GM23338 (cell line): ENCODE measurements at regions not wholly inside any gene's neighbourhood (a gene's known extent, or its start where the extent isn't known, plus 50 kb on each side); places are given as distances from the start of the nearest gene placed in this dataset.

Source experiments
- ATAC-seq: fragments of 200-7000 bp; cut with Tn5 transposase; 3 replicates; pipeline ENCODE4 v1.9.1; 2020
- DNase-seq: peaks from one replicate; pipeline ENCODE4 v3.0.0-alpha.2; 2015; ENCODE audit warnings: low spot score
- H2AFZ ChIP-seq: fragments of 200-600 bp; sonication (generic); 2 replicates; pipeline ENCODE4 v1.8.0; 2016; ENCODE audit warnings: antibody characterized with exemption, mild to moderate bottlenecking, moderate library complexity
- H3F3A ChIP-seq: fragments of 200-600 bp; sonication (generic); replicated peaks from 2 replicates; pipeline ENCODE4 v1.8.0; 2017; ENCODE audit warnings: antibody characterized with exemption, mixed run types, low read depth
- H3K27ac ChIP-seq: fragments of 200-600 bp; sonication (generic); 2 replicates; pipeline ENCODE4 v1.6.1; 2016; ENCODE audit warnings: low read depth
- H3K27me3 ChIP-seq: fragments of 200-600 bp; sonication (generic); 2 replicates; pipeline ENCODE4 v1.8.0; 2016; ENCODE audit warnings: mild to moderate bottlenecking, mixed run types, moderate library complexity; ENCODE audit not compliant: insufficient read depth
- H3K36me3 ChIP-seq: fragments of 200-600 bp; sonication (generic); 2 replicates; pipeline ENCODE4 v1.8.0; 2016; ENCODE audit warnings: mild to moderate bottlenecking; ENCODE audit not compliant: insufficient read depth
- H3K4me1 ChIP-seq: fragments of 200-600 bp; sonication (generic); 2 replicates; pipeline ENCODE4 v1.8.0; 2016; ENCODE audit warnings: mild to moderate bottlenecking, moderate library complexity; ENCODE audit not compliant: insufficient read depth
- H3K4me2 ChIP-seq: fragments of 200-600 bp; sonication (generic); 2 replicates; pipeline ENCODE4 v1.7.1; 2017; ENCODE audit warnings: mixed run types
- H3K4me3 ChIP-seq: fragments of 200-600 bp; sonication (generic); 2 replicates; pipeline ENCODE4 v1.6.1; 2016; ENCODE audit warnings: mixed run types
- H3K79me2 ChIP-seq: fragments of 200-600 bp; sonication (generic); replicated peaks from 2 replicates; pipeline ENCODE4 v1.8.0; 2017; ENCODE audit warnings: mild to moderate bottlenecking; ENCODE audit not compliant: insufficient read depth
- H3K9me2 ChIP-seq: fragments of 200-600 bp; sonication (generic); 2 replicates; pipeline ENCODE4 v1.8.0; 2017; ENCODE audit not compliant: insufficient read depth
- H4K20me1 ChIP-seq: fragments of 200-600 bp; sonication (generic); replicated peaks from 2 replicates; pipeline ENCODE4 v1.8.0; 2017; ENCODE audit warnings: mild to moderate bottlenecking; ENCODE audit not compliant: insufficient read depth
- H3K27ac Mint-ChIP-seq: 2 replicates; pipeline ENCODE4 v1.8.0; 2020; ENCODE audit warnings: inconsistent platforms, mild to moderate bottlenecking, moderate library complexity, mixed read lengths
- H3K27me3 Mint-ChIP-seq: 3 replicates; pipeline ENCODE4 v1.8.0; 2022; ENCODE audit warnings: low read depth, mild to moderate bottlenecking, moderate library complexity, mixed read lengths, inconsistent platforms; ENCODE audit not compliant: insufficient read depth, poor library complexity
- H3K36me3 Mint-ChIP-seq: 3 replicates; pipeline ENCODE4 v1.8.0; 2021; ENCODE audit warnings: low read depth, mild to moderate bottlenecking, inconsistent platforms, moderate library complexity, mixed read lengths
- H3K4me1 Mint-ChIP-seq: 3 replicates; pipeline ENCODE4 v1.8.0; 2020; ENCODE audit warnings: mild to moderate bottlenecking, inconsistent platforms, mixed read lengths
- H3K4me3 Mint-ChIP-seq: 3 replicates; pipeline ENCODE4 v1.8.0; 2021; ENCODE audit warnings: moderate library complexity, mild to moderate bottlenecking, inconsistent platforms, mixed read lengths
- H3K9me3 Mint-ChIP-seq: 3 replicates; pipeline ENCODE4 v1.8.0; 2020; ENCODE audit warnings: moderate library complexity, mild to moderate bottlenecking, inconsistent platforms, mixed read lengths
- CREB1 ChIP-seq: fragments of 250-450 bp; sonication (Bioruptor Pico); IDR thresholded peaks from 2 replicates; pipeline ENCODE4 v1.5.0; 2020; ENCODE audit warnings: low read depth, mild to moderate bottlenecking, moderate library complexity
- CTCF ChIP-seq, 2 experiments: fragments of 200-600 bp in 1 of 2; sonication (generic) in 1 of 2; conservative IDR thresholded peaks; 2 replicates each; pipeline versions ENCODE4 v1.5.1 to v1.6.1; 2016 to 2017; ENCODE audit warnings: antibody characterized with exemption in 2 of 2, low read depth in 2 of 2, mild to moderate bottlenecking in 2 of 2, moderate library complexity in 1 of 2
- ETS1 ChIP-seq: IDR thresholded peaks from 2 replicates; pipeline ENCODE4 v1.6.1; 2016; ENCODE audit warnings: antibody characterized with exemption
- EZH2phosphoT487 ChIP-seq: fragments of 200-600 bp; sonication (generic); IDR thresholded peaks from one replicate; pipeline ENCODE4 v1.8.1; 2018; ENCODE audit warnings: antibody characterized with exemption; ENCODE audit not compliant: unreplicated experiment
- JUNB ChIP-seq: IDR thresholded peaks from one replicate; pipeline ENCODE4 v1.6.1; 2016; ENCODE audit warnings: antibody characterized with exemption; ENCODE audit not compliant: unreplicated experiment
- POLR2AphosphoS5 ChIP-seq: IDR thresholded peaks from 2 replicates; pipeline ENCODE4 v1.6.1; 2016; ENCODE audit warnings: antibody characterized with exemption, low read depth
- REST ChIP-seq: IDR thresholded peaks from one replicate; pipeline ENCODE4 v1.6.1; 2018; ENCODE audit warnings: antibody characterized with exemption; ENCODE audit not compliant: unreplicated experiment
- ZNF331 ChIP-seq: fragments of 250-450 bp; sonication (Bioruptor Pico); IDR thresholded peaks from 2 replicates; pipeline ENCODE4 v1.5.0; 2020; ENCODE audit warnings: low read depth, mild to moderate bottlenecking, moderate library complexity
- ZNF462 ChIP-seq: fragments of 250-450 bp; sonication (Bioruptor Pico); IDR thresholded peaks from 2 replicates; pipeline ENCODE4 v1.5.0; 2020; ENCODE audit warnings: mild to moderate bottlenecking, moderate library complexity

- TF ChIP-seq CTCF (conservative IDR thresholded peaks at IDR 0.05; ENCODE audit: low read depth in 2 of 2) (no peak), POLR2AphosphoS5 (no peak)
Observed at GRCh38 chr5:72021651-72022357, 85.5 kb upstream of the MAP1B start (continued).

- Histone ChIP-seq H3K79me2 (no peaks in the 10 kb centered on the region), H3K9me2 (no peaks in the 10 kb centered on the region), H3K36me3 (no peaks in the 10 kb centered on the region), H3K4me2 (no peak overlapping the region), H3K4me3 (no peak overlapping the region), H3F3A (no peaks in the 10 kb centered on the region), H3K27ac (no peak overlapping the region), H4K20me1 (no peaks in the 10 kb centered on the region), H3K27me3 (no peaks in the 10 kb centered on the region), H3K4me1 (peaks cover 15% of the 10 kb centered on the region), H2AFZ (no peak overlapping the region)
- Mint-ChIP-seq H3K36me3 (no peaks in the 10 kb centered on the region), H3K27ac (no peak overlapping the region), H3K4me1 (peaks cover 14% of the 10 kb centered on the region), H3K9me3 (no peaks in the 10 kb centered on the region; the same call in 2 of the 3 replicates), H3K27me3 (peaks cover 5% of the 10 kb centered on the region), H3K4me3 (no peak overlapping the region)
- no peak for ATAC-seq
- no peak for DNase-seq
- no peak for TF ChIP-seq JUNB
- TF ChIP-seq EZH2phosphoT487, result no peak
- TF ChIP-seq ZNF331 (CRISPR knock-in tag), result no peak
- no peak for TF ChIP-seq CREB1
- TF ChIP-seq CTCF (conservative IDR thresholded peaks at IDR 0.05; ENCODE audit: low read depth in 2 of 2), result no peak
- TF ChIP-seq REST, result no peak
- TF ChIP-seq ETS1, result no peak
- no peak for TF ChIP-seq ZNF462 (CRISPR knock-in tag)
Observed at GRCh38 chr5:72028382-72028781, 78.9 kb upstream of the MAP1B start.
